ENCODE measurements at regions not wholly inside any gene's neighbourhood (a gene's known extent, or its start where the extent isn't known, plus 50 kb on each side); places are given as distances from the start of the nearest gene placed in this dataset.

GRCh38 chr2:122491011-122491410, 735.6 kb downstream of the TSN start:
- no peak for DNase-seq (ENCODE audit: low read depth in 1 of 2, low spot score in 1 of 2)
- no peak for TF ChIP-seq GABPA (IDR thresholded peaks at IDR 0.05; ENCODE audit: low read depth)
- no peak for TF ChIP-seq SPI1 (IDR thresholded peaks at IDR 0.05; ENCODE audit: borderline replicate concordance, low read depth)
- TF ChIP-seq, protein P1, sequence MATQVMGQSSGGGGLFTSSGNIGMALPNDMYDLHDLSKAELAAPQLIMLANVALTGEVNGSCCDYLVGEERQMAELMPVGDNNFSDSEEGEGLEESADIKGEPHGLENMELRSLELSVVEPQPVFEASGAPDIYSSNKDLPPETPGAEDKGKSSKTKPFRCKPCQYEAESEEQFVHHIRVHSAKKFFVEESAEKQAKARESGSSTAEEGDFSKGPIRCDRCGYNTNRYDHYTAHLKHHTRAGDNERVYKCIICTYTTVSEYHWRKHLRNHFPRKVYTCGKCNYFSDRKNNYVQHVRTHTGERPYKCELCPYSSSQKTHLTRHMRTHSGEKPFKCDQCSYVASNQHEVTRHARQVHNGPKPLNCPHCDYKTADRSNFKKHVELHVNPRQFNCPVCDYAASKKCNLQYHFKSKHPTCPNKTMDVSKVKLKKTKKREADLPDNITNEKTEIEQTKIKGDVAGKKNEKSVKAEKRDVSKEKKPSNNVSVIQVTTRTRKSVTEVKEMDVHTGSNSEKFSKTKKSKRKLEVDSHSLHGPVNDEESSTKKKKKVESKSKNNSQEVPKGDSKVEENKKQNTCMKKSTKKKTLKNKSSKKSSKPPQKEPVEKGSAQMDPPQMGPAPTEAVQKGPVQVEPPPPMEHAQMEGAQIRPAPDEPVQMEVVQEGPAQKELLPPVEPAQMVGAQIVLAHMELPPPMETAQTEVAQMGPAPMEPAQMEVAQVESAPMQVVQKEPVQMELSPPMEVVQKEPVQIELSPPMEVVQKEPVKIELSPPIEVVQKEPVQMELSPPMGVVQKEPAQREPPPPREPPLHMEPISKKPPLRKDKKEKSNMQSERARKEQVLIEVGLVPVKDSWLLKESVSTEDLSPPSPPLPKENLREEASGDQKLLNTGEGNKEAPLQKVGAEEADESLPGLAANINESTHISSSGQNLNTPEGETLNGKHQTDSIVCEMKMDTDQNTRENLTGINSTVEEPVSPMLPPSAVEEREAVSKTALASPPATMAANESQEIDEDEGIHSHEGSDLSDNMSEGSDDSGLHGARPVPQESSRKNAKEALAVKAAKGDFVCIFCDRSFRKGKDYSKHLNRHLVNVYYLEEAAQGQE (IDR thresholded peaks at IDR 0.05; ENCODE audit: insufficient replicate concordance, low read depth): no peak
- no peak for TF ChIP-seq CTCF (IDR thresholded peaks at IDR 0.05; ENCODE audit: insufficient read depth, low read length)
- TF ChIP-seq POLR2AphosphoS5 (IDR thresholded peaks at IDR 0.05; ENCODE audit: low read depth): no peak
- Histone ChIP-seq H3K4me3 (replicated peaks; ENCODE audit: insufficient read depth, low read length) (no peak overlapping the region), H3K27me3 (ENCODE audit: insufficient read depth, poor library complexity, severe bottlenecking) (no peaks in the 10 kb centered on the region), H3K27ac (replicated peaks) (no peak overlapping the region)

- Histone ChIP-seq H3K27ac (replicated peaks) (no peak overlapping the region), H3K4me3 (replicated peaks; ENCODE audit: insufficient read depth, low read length) (no peak overlapping the region), H3K27me3 (ENCODE audit: insufficient read depth, poor library complexity, severe bottlenecking) (no peaks in the 10 kb centered on the region)
- TF ChIP-seq, protein P1 (IDR thresholded peaks at IDR 0.05; ENCODE audit: insufficient replicate concordance, low read depth): no peak
- TF ChIP-seq CTCF (IDR thresholded peaks at IDR 0.05; ENCODE audit: insufficient read depth, low read length) (no peak), POLR2AphosphoS5 (IDR thresholded peaks at IDR 0.05; ENCODE audit: low read depth) (no peak), SPI1 (IDR thresholded peaks at IDR 0.05; ENCODE audit: borderline replicate concordance, low read depth) (no peak), GABPA (IDR thresholded peaks at IDR 0.05; ENCODE audit: low read depth) (no peak)
- no peak for DNase-seq (ENCODE audit: low read depth in 1 of 2, low spot score in 1 of 2)
Observed at GRCh38 chr2:122500316-122501105, 745.1 kb downstream of the TSN start.

DNA sequence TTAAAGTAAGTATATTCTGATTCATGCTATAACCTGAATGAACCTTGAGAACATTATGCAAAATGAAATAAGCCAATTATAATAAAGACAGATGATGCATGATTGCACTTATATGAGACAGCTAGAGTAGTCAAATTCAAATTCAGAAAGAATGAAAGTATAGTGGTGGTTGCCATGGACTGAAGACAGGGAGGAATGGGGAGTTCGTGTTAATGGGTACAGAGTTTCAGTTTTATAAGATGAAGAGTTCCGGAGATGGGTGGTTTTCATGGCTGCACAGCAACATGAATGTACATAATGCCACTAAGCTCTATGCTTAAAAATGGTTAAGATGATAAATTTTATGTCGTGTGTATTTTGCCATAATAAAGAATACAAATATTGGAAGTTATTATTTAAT, 751.2 kb downstream of the TSN start:
- no peak overlapping the region for H3K4me3 ChIP-seq (replicated peaks; ENCODE audit: insufficient read depth, low read length)
- no peaks in the 10 kb centered on the region for H3K27me3 ChIP-seq (ENCODE audit: insufficient read depth, poor library complexity, severe bottlenecking)
- no peak overlapping the region for H3K27ac ChIP-seq (replicated peaks)
- no peak for DNase-seq (ENCODE audit: low read depth in 1 of 2, low spot score in 1 of 2)
- TF ChIP-seq, protein P1 (IDR thresholded peaks at IDR 0.05; ENCODE audit: insufficient replicate concordance, low read depth): no peak
- TF ChIP-seq POLR2AphosphoS5 (IDR thresholded peaks at IDR 0.05; ENCODE audit: low read depth): no peak
- no peak for TF ChIP-seq GABPA (IDR thresholded peaks at IDR 0.05; ENCODE audit: low read depth)
- no peak for TF ChIP-seq SPI1 (IDR thresholded peaks at IDR 0.05; ENCODE audit: borderline replicate concordance, low read depth)
- TF ChIP-seq CTCF (IDR thresholded peaks at IDR 0.05; ENCODE audit: insufficient read depth, low read length): no peak

All from HL-60 (cell line).